Spinal cord (tissue), 9 donors: ENCODE measurements at regions not wholly inside any gene's neighbourhood (a gene's known extent, or its start where the extent isn't known, plus 50 kb on each side); places are given as distances from the start of the nearest gene placed in this dataset.

Source experiments
- DNase-seq, 6 donors: peaks; one replicate each; pipeline versions ENCODE4 v3.0.0 to v3.0.0-alpha.2; 2013 to 2015; ENCODE audit warnings: low spot score in 6 of 6, low read depth in 4 of 6
- H3K27ac ChIP-seq: one replicate; pipeline ENCODE4 v1.5.1; 2013; ENCODE audit warnings: low read depth, low read length, control low read depth
- H3K27me3 ChIP-seq: one replicate; pipeline ENCODE4 v1.6.1; 2013; ENCODE audit warnings: low read length; ENCODE audit not compliant: control insufficient read depth, insufficient read depth
- H3K36me3 ChIP-seq: one replicate; pipeline ENCODE4 v1.6.1; 2013; ENCODE audit warnings: low read length; ENCODE audit not compliant: control insufficient read depth, insufficient read depth
- H3K4me1 ChIP-seq: one replicate; pipeline ENCODE4 v1.6.1; 2013; ENCODE audit warnings: low read length; ENCODE audit not compliant: control insufficient read depth, insufficient read depth
- H3K4me3 ChIP-seq: one replicate; pipeline ENCODE4 v1.5.1; 2013; ENCODE audit warnings: low read depth, low read length, control low read depth
- H3K9me3 ChIP-seq: one replicate; pipeline ENCODE4 v1.6.1; 2013; ENCODE audit warnings: low read length; ENCODE audit not compliant: control insufficient read depth, insufficient read depth
- WGBS: methylation state at CpG from one replicate; pipeline ENCODE4 v1.1.5; 2013; ENCODE audit warnings: missing lambda C conversion rate; ENCODE audit not compliant: insufficient coverage; 5-methylcytosine and 5-hydroxymethylcytosine counted together
- donor health status: healthy.

GRCh38 chr13:31462766-31463165, 263.0 kb downstream of the B3GLCT start:
- no peak for DNase-seq
- no peaks in the 10 kb centered on the region for H3K4me1 ChIP-seq
- 92% methylated on average over 2 of the region's 3 CpGs for WGBS
- no peaks in the 10 kb centered on the region for H3K27me3 ChIP-seq
- H3K27ac ChIP-seq, result no peak overlapping the region
- no peaks in the 10 kb centered on the region for H3K9me3 ChIP-seq
- H3K4me3 ChIP-seq, result no peak overlapping the region
- H3K36me3 ChIP-seq, result no peaks in the 10 kb centered on the region

GRCh38 chr13:31468114-31468902, 268.5 kb downstream of the B3GLCT start:
- 83% methylated on average over 3 of the region's 12 CpGs for WGBS
- H3K4me3 ChIP-seq, result no peak overlapping the region
- DNase-seq, result peak in 1 of 6 donors; percentile 32
- no peaks in the 10 kb centered on the region for H3K9me3 ChIP-seq
- no peak overlapping the region for H3K27ac ChIP-seq
- H3K36me3 ChIP-seq, result no peaks in the 10 kb centered on the region
- no peaks in the 10 kb centered on the region for H3K4me1 ChIP-seq
- no peaks in the 10 kb centered on the region for H3K27me3 ChIP-seq

GRCh38 chr13:31469377-31469776, 269.6 kb downstream of the B3GLCT start:
- no peak overlapping the region for H3K4me3 ChIP-seq
- no peak for DNase-seq
- no peaks in the 10 kb centered on the region for H3K36me3 ChIP-seq
- no peaks in the 10 kb centered on the region for H3K4me1 ChIP-seq
- H3K27me3 ChIP-seq, result no peaks in the 10 kb centered on the region
- H3K27ac ChIP-seq, result no peak overlapping the region
- no peaks in the 10 kb centered on the region for H3K9me3 ChIP-seq

- H3K36me3 ChIP-seq, result no peaks in the 10 kb centered on the region
- no peak overlapping the region for H3K27ac ChIP-seq
- no peaks in the 10 kb centered on the region for H3K4me1 ChIP-seq
- H3K27me3 ChIP-seq, result no peaks in the 10 kb centered on the region
- WGBS, result no CpG with 5 or more reads among the region's 6 CpGs
- H3K9me3 ChIP-seq, result no peaks in the 10 kb centered on the region
- DNase-seq, result peak in 2 of 6 donors; percentile 6 to 45
- H3K4me3 ChIP-seq, result no peak overlapping the region
These were observed 263.1 kb upstream of the RXFP2 start for GRCh38 chr13:31476266-31476665.

- DNase-seq, result peak in 1 of 6 donors; percentile 43
- Histone ChIP-seq H3K27ac (no peak overlapping the region), H3K27me3 (no peaks in the 10 kb centered on the region), H3K9me3 (no peaks in the 10 kb centered on the region), H3K36me3 (no peaks in the 10 kb centered on the region), H3K4me1 (no peaks in the 10 kb centered on the region), H3K4me3 (no peak overlapping the region)
- WGBS, result 21% methylated on average over 2 of the region's 2 CpGs
These were observed 262.6 kb upstream of the RXFP2 start for GRCh38 chr13:31476753-31477152.

GRCh38 chr13:31477961-31478360, 261.4 kb upstream of the RXFP2 start:
- no peaks in the 10 kb centered on the region for H3K4me1 ChIP-seq
- no peak overlapping the region for H3K4me3 ChIP-seq
- no peaks in the 10 kb centered on the region for H3K36me3 ChIP-seq
- no peaks in the 10 kb centered on the region for H3K9me3 ChIP-seq
- no CpG with 5 or more reads among the region's 3 CpGs for WGBS
- no peaks in the 10 kb centered on the region for H3K27me3 ChIP-seq
- no peak overlapping the region for H3K27ac ChIP-seq
- DNase-seq, result no peak

- no peak overlapping the region for H3K4me3 ChIP-seq
- H3K27ac ChIP-seq, result no peak overlapping the region
- no CpG with 5 or more reads among the region's 2 CpGs for WGBS
- no peaks in the 10 kb centered on the region for H3K36me3 ChIP-seq
- H3K4me1 ChIP-seq, result no peaks in the 10 kb centered on the region
- no peaks in the 10 kb centered on the region for H3K9me3 ChIP-seq
- DNase-seq, result no peak
- H3K27me3 ChIP-seq, result no peaks in the 10 kb centered on the region
These were observed 254.1 kb upstream of the RXFP2 start for GRCh38 chr13:31485183-31485582.

GRCh38 chr13:31485651-31486051, 253.7 kb upstream of the RXFP2 start:
- Histone ChIP-seq H3K27ac (no peak overlapping the region), H3K27me3 (no peaks in the 10 kb centered on the region), H3K4me3 (no peak overlapping the region), H3K4me1 (no peaks in the 10 kb centered on the region), H3K36me3 (no peaks in the 10 kb centered on the region), H3K9me3 (no peaks in the 10 kb centered on the region)
- no CpG with 5 or more reads among the region's 4 CpGs for WGBS
- DNase-seq, result peak in 2 of 6 donors; percentile 59 to 71

GRCh38 chr13:31495336-31495735, 244.0 kb upstream of the RXFP2 start:
- H3K9me3 ChIP-seq, result peaks cover 3% of the 10 kb centered on the region
- H3K27me3 ChIP-seq, result no peaks in the 10 kb centered on the region
- WGBS, result no CpG with 5 or more reads among the region's 4 CpGs
- H3K36me3 ChIP-seq, result no peaks in the 10 kb centered on the region
- no peaks in the 10 kb centered on the region for H3K4me1 ChIP-seq
- H3K4me3 ChIP-seq, result no peak overlapping the region
- no peak overlapping the region for H3K27ac ChIP-seq
- DNase-seq, result no peak

GRCh38 chr13:31499274-31499673, 240.1 kb upstream of the RXFP2 start:
- Histone ChIP-seq H3K27ac (no peak overlapping the region), H3K27me3 (no peaks in the 10 kb centered on the region), H3K4me3 (no peak overlapping the region), H3K9me3 (peaks cover 3% of the 10 kb centered on the region), H3K4me1 (no peaks in the 10 kb centered on the region), H3K36me3 (no peaks in the 10 kb centered on the region)
- DNase-seq, result no peak
